Osteocyte (in vitro differentiated cells): ENCODE measurements at regions not wholly inside any gene's neighbourhood (a gene's known extent, or its start where the extent isn't known, plus 50 kb on each side); places are given as distances from the start of the nearest gene placed in this dataset.

Experiments
- DNase-seq: peaks from one replicate; pipeline ENCODE4 v3.0.0; 2021; ENCODE audit warnings: mixed read lengths; ENCODE audit not compliant: unreplicated experiment; ENCODE audit errors: extremely low spot score
- H3K27ac Mint-ChIP-seq: one replicate; pipeline ENCODE4 v1.8.0; 2021; ENCODE audit warnings: mild to moderate bottlenecking, mixed read lengths; ENCODE audit not compliant: unreplicated experiment
- H3K27me3 Mint-ChIP-seq: one replicate; pipeline ENCODE4 v1.8.0; 2021; ENCODE audit warnings: mixed read lengths; ENCODE audit not compliant: unreplicated experiment
- H3K36me3 Mint-ChIP-seq: one replicate; pipeline ENCODE4 v1.8.0; 2021; ENCODE audit warnings: mixed read lengths; ENCODE audit not compliant: unreplicated experiment
- H3K4me1 Mint-ChIP-seq: one replicate; pipeline ENCODE4 v1.8.0; 2021; ENCODE audit warnings: mixed read lengths; ENCODE audit not compliant: unreplicated experiment
- H3K4me3 Mint-ChIP-seq: one replicate; pipeline ENCODE4 v1.8.0; 2021; ENCODE audit warnings: mild to moderate bottlenecking, moderate library complexity, mixed read lengths; ENCODE audit not compliant: unreplicated experiment
- H3K9me3 Mint-ChIP-seq: one replicate; pipeline ENCODE4 v1.8.0; 2021; ENCODE audit warnings: mixed read lengths; ENCODE audit not compliant: unreplicated experiment
- CTCF ChIP-seq: fragments of 200-600 bp; sonication (generic); IDR thresholded peaks from 2 replicates; pipeline ENCODE4 v1.5.0; 2021; ENCODE audit warnings: antibody characterized with exemption, mild to moderate bottlenecking, moderate library complexity

DNA sequence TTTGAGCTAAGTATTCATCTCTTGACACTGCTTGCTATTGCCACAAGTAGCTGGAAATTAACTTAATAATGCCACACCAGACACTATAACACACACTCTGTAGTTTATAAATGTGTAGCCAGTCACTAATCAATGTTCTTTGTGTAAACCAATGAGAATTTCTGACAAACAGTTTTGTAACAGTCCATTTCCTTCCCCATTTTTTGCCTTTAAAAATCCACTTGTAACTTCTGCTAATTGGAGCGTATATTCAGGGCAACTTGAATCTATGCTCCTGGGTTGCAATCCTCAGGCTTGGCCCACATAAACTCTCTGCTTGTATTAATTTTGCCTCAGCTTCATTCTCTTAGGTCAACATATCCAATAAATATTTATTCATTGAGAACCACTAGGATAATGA, 125.0 kb upstream of the DHRS4 start:
- Mint-ChIP-seq H3K27ac (no peak overlapping the region), H3K9me3 (no peaks in the 10 kb centered on the region), H3K36me3 (no peaks in the 10 kb centered on the region), H3K4me3 (no peak overlapping the region), H3K27me3 (peaks cover 5% of the 10 kb centered on the region), H3K4me1 (no peaks in the 10 kb centered on the region)
- DNase-seq = no peak
- TF ChIP-seq CTCF = no peak

DNA sequence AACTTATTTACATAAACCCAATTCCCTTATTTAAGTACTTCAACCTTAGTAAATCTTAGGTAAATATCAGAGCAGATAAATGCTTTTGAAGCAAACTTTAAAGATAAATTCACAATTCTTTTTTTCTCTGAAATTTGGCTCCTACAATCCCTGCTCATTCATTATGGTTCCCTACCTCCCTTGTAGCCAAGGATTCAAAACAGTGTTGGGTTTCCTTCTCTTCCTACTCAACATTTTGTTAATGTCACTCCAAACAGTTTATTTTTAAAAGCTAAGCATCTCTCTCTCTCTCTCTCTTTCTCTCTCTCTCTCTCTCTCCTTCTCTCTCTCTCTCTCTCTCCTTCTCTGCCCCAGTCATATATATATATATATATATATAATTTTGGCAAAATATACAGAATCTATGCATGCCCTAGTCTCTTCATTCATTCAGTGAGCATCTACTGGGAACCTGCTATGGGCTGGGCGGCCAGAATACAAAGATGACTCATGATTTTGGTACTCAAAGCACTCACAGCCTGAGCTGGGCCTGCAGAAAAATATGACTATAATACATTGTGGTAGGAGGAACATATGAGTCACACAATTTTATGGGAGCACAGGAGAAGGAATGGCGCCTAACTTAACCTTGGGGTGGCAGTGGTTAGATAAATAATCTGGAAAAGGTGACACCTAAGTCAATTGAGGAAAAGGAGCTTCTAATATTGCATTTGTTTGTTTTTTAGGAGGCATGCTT, 123.7 kb upstream of the DHRS4 start:
- Mint-ChIP-seq H3K27ac (no peak overlapping the region), H3K4me3 (no peak overlapping the region), H3K9me3 (no peaks in the 10 kb centered on the region), H3K4me1 (no peaks in the 10 kb centered on the region), H3K27me3 (no peaks in the 10 kb centered on the region), H3K36me3 (no peaks in the 10 kb centered on the region)
- no peak for DNase-seq
- no peak for TF ChIP-seq CTCF

- no peak for DNase-seq
- H3K27ac Mint-ChIP-seq = no peak overlapping the region
- H3K4me3 Mint-ChIP-seq = no peak overlapping the region
- TF ChIP-seq CTCF = no peak
- H3K4me1 Mint-ChIP-seq = no peaks in the 10 kb centered on the region
- no peaks in the 10 kb centered on the region for H3K36me3 Mint-ChIP-seq
- no peaks in the 10 kb centered on the region for H3K27me3 Mint-ChIP-seq
- no peaks in the 10 kb centered on the region for H3K9me3 Mint-ChIP-seq
Measured at GRCh38 chr14:23831596-23831995, 122.0 kb upstream of the DHRS4 start.

GRCh38 chr14:23861666-23862065, 91.9 kb upstream of the DHRS4 start:
- no peak overlapping the region for H3K27ac Mint-ChIP-seq
- H3K9me3 Mint-ChIP-seq = no peaks in the 10 kb centered on the region
- no peak overlapping the region for H3K4me3 Mint-ChIP-seq
- no peak for DNase-seq
- no peaks in the 10 kb centered on the region for H3K4me1 Mint-ChIP-seq
- H3K27me3 Mint-ChIP-seq = peaks cover 17% of the 10 kb centered on the region
- TF ChIP-seq CTCF = no peak
- no peaks in the 10 kb centered on the region for H3K36me3 Mint-ChIP-seq

GRCh38 chr14:23862513-23862912, 91.1 kb upstream of the DHRS4 start:
- TF ChIP-seq CTCF = no peak
- Mint-ChIP-seq H3K27ac (no peak overlapping the region), H3K27me3 (peaks cover 16% of the 10 kb centered on the region), H3K36me3 (no peaks in the 10 kb centered on the region), H3K9me3 (no peaks in the 10 kb centered on the region), H3K4me3 (no peak overlapping the region), H3K4me1 (no peaks in the 10 kb centered on the region)
- no peak for DNase-seq
